ENCODE measurements at regions not wholly inside any gene's neighbourhood (a gene's known extent, or its start where the extent isn't known, plus 50 kb on each side); places are given as distances from the start of the nearest gene placed in this dataset.

DNA sequence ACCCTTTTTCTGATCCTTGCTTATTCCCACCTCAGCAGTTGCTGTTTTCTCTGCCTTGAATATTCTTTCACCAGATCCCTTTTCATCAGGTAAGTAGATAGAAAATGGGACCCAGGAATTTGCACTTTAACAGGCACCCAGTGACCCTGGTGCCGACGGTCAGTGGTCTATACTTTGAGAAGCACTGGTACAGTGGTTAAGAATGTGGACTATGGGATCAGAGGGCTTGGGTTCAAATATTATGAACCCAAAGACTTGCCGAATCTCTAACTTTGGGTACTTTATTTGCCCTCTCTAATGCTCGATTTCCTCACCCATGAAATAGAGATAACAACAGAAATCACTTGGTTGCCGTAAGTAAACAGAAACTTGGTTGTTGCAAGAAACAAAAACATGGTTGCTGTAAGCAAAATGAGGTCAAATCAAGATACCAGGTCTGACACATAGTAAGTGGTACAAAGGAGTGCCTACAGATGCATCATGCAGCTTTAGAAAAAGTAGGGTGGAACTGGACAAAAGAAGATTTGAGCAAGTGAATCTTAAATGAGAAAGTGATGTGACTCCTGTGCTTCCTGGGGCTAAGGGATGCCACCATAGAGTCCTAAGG is 69.5 kb upstream of the GLS start:
- H3K9me3 ChIP-seq, result no peaks in the 10 kb centered on the region
- no peaks in the 10 kb centered on the region for H3K27me3 ChIP-seq
- TF ChIP-seq, protein P1, sequence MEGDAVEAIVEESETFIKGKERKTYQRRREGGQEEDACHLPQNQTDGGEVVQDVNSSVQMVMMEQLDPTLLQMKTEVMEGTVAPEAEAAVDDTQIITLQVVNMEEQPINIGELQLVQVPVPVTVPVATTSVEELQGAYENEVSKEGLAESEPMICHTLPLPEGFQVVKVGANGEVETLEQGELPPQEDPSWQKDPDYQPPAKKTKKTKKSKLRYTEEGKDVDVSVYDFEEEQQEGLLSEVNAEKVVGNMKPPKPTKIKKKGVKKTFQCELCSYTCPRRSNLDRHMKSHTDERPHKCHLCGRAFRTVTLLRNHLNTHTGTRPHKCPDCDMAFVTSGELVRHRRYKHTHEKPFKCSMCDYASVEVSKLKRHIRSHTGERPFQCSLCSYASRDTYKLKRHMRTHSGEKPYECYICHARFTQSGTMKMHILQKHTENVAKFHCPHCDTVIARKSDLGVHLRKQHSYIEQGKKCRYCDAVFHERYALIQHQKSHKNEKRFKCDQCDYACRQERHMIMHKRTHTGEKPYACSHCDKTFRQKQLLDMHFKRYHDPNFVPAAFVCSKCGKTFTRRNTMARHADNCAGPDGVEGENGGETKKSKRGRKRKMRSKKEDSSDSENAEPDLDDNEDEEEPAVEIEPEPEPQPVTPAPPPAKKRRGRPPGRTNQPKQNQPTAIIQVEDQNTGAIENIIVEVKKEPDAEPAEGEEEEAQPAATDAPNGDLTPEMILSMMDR (IDR thresholded peaks at IDR 0.05), result no peak
- H3K4me3 ChIP-seq (ENCODE audit: low read depth in 1 of 2, low read length in 1 of 2), result no peak overlapping the region
- no peaks in the 10 kb centered on the region for H3K36me3 ChIP-seq
- H3K4me1 ChIP-seq (ENCODE audit: control insufficient read depth in 1 of 2, insufficient read depth in 1 of 2, low read depth in 1 of 2, low read length in 1 of 2), result no peaks in the 10 kb centered on the region
- no peak overlapping the region for H3K27ac ChIP-seq

DNA sequence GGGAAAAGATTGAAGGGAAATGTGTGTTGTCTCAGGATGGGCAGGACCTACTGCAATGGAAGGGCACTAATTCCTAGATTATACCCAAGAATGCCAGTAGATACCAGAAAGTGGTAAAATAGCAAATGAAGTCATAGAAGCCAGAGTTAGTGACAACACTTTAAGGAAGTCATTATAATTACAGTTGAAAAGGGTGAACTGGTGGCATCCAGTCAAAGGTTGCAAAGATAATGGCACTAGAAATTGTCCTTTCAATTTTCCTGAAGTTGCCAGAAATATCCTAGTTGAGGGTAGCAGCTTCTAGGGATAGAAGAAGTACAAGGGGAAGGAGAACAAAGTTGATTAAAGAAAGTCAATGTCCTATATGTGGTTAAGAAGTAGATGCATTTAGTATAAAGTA is 68.8 kb upstream of the GLS start:
- no peaks in the 10 kb centered on the region for H3K27me3 ChIP-seq
- H3K4me3 ChIP-seq (ENCODE audit: low read depth in 1 of 2, low read length in 1 of 2), result no peak overlapping the region
- TF ChIP-seq, protein P1 (IDR thresholded peaks at IDR 0.05), result no peak
- no peaks in the 10 kb centered on the region for H3K4me1 ChIP-seq (ENCODE audit: control insufficient read depth in 1 of 2, insufficient read depth in 1 of 2, low read depth in 1 of 2, low read length in 1 of 2)
- H3K27ac ChIP-seq, result no peak overlapping the region
- no peaks in the 10 kb centered on the region for H3K9me3 ChIP-seq
- no peaks in the 10 kb centered on the region for H3K36me3 ChIP-seq

DNA sequence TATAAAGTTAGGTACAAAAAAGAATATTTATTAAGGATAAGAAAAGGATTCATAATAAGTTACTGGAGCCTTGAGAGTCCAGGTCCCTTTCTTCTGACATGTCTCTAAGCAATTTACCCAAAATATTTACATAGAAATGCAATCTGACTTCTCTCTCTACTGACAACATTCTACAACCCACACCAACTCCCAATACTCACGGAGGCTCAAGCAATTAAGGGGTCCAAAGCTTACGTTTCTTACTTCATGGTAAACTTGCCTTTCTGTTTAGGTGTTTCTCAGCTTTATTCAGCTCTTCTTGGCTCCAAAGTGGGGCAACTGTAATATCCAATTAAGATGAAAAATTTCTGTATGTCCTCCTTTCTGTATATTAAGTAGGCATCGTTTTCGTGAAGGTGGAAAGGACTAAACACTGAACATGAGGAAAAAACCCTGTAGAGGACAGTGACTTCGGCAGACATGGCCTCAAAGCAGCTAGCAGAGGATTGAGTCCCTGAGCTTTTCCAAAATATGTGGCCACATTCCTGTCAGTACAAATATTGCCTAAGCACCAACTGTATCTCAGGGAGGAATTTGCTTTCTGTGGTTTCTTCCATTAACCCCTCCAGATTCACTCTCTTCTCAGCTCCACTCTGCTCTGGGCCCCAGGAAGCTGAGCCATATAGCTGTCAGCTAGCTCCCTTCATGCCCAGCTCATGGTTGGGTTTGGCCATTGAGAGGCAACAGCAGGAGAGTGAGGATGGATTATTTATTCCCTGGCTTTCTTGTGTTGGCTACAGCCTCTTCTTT is 67.9 kb upstream of the GLS start:
- Histone ChIP-seq H3K27ac (no peak overlapping the region), H3K27me3 (no peaks in the 10 kb centered on the region), H3K4me1 (ENCODE audit: control insufficient read depth in 1 of 2, insufficient read depth in 1 of 2, low read depth in 1 of 2, low read length in 1 of 2) (no peaks in the 10 kb centered on the region), H3K36me3 (no peaks in the 10 kb centered on the region), H3K4me3 (ENCODE audit: low read depth in 1 of 2, low read length in 1 of 2) (no peak overlapping the region), H3K9me3 (no peaks in the 10 kb centered on the region)
- TF ChIP-seq, protein P1 (IDR thresholded peaks at IDR 0.05), result no peak

DNA sequence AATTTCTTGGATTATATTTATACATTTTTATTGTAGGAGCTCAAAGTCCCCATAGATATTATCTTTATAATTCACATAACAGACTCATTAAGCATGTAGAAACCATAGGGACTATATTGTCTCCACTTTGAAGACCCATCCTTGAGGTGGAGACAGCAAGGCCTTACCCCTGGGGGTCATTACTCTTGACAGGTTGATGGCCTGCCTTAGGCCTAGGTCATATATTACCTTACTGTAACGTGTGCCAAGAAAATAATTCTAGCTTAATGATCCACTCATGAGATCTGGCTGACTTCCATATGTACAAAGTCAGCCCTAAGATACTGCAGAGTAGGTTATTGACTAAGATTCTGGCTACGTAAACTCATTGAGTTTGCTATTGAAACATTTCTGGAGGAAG is 65.4 kb upstream of the GLS start:
- no peaks in the 10 kb centered on the region for H3K9me3 ChIP-seq
- TF ChIP-seq, protein P1 (IDR thresholded peaks at IDR 0.05), result no peak
- H3K4me1 ChIP-seq (ENCODE audit: control insufficient read depth in 1 of 2, insufficient read depth in 1 of 2, low read depth in 1 of 2, low read length in 1 of 2), result no peaks in the 10 kb centered on the region
- no peak overlapping the region for H3K4me3 ChIP-seq (ENCODE audit: low read depth in 1 of 2, low read length in 1 of 2)
- H3K27ac ChIP-seq, result no peak overlapping the region
- H3K27me3 ChIP-seq, result no peaks in the 10 kb centered on the region
- H3K36me3 ChIP-seq, result no peaks in the 10 kb centered on the region

DNA sequence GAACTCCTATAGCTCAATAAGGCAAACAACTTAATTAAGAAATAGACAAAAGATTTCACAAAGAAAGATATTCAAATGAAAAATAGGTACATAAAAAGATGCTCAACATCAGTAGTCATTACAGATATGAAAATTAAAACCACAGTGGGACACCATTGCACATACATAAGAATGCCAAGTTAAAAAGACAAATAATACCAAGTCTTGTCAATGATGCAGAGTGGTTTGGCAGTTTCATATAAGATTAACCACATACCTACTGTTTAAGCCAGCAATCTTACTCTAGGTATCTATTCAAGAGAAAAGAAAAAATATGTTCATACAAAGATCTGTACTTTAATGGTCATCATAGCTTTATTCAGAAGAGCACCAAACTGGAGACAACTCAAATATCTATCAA is 63.5 kb upstream of the GLS start:
- Histone ChIP-seq H3K4me1 (ENCODE audit: control insufficient read depth in 1 of 2, insufficient read depth in 1 of 2, low read depth in 1 of 2, low read length in 1 of 2) (no peaks in the 10 kb centered on the region), H3K36me3 (no peaks in the 10 kb centered on the region), H3K27ac (no peak overlapping the region), H3K27me3 (no peaks in the 10 kb centered on the region), H3K9me3 (no peaks in the 10 kb centered on the region), H3K4me3 (ENCODE audit: low read depth in 1 of 2, low read length in 1 of 2) (no peak overlapping the region)
- TF ChIP-seq, protein P1 (IDR thresholded peaks at IDR 0.05), result no peak

Data from neutrophil (primary cell).